GM12878 (cell line): ENCODE measurements at regions not wholly inside any gene's neighbourhood (a gene's known extent, or its start where the extent isn't known, plus 50 kb on each side); places are given as distances from the start of the nearest gene placed in this dataset.

ENCODE experiments used
- ATF2 ChIP-seq: IDR thresholded peaks from 2 replicates; pipeline ENCODE4 v1.6.1; 2012; ENCODE audit warnings: low read length, inconsistent platforms
- CBX3 ChIP-seq: fragments of 200-600 bp; sonication (generic); IDR thresholded peaks from 2 replicates; pipeline ENCODE4 v1.6.1; 2016; ENCODE audit warnings: low read depth, borderline replicate concordance
- CBX5 ChIP-seq: sonication (generic); IDR thresholded peaks from 2 replicates; pipeline ENCODE4 v1.6.1; 2016; ENCODE audit warnings: low read depth, moderate library complexity, mild to moderate bottlenecking, inconsistent platforms
- CTCF ChIP-seq, 3 experiments: IDR thresholded peaks in 2 of 3; conservative IDR thresholded peaks in 1 of 3; 2 replicates each; pipeline ENCODE4 v1.5.1; 2011; ENCODE audit warnings: low read depth in 3 of 3, low read length in 3 of 3, mild to moderate bottlenecking in 3 of 3, control low read depth in 2 of 3, moderate library complexity in 2 of 3, inconsistent platforms in 1 of 3, mixed read lengths in 1 of 3; ENCODE audit not compliant: control insufficient read depth in 2 of 3, insufficient read depth in 1 of 3; ENCODE audit errors: extremely low read depth in 1 of 3
- FOXK2 ChIP-seq: fragments of 450-650 bp; IDR thresholded peaks from 2 replicates; pipeline ENCODE4 v1.6.1; 2017; ENCODE audit warnings: mild to moderate bottlenecking, moderate library complexity
- MEF2A ChIP-seq: IDR thresholded peaks from 2 replicates; pipeline ENCODE4 v1.6.1; 2011; ENCODE audit warnings: low read depth, mild to moderate bottlenecking, low read length, moderate library complexity; ENCODE audit not compliant: insufficient read depth
- MTA3 ChIP-seq: IDR thresholded peaks from 2 replicates; pipeline ENCODE4 v1.6.1; 2012; ENCODE audit warnings: low read length, inconsistent platforms, borderline replicate concordance
- NR2C2 ChIP-seq: IDR thresholded peaks from 2 replicates; pipeline ENCODE4 v1.6.1; 2011; ENCODE audit warnings: borderline replicate concordance, low read depth; ENCODE audit not compliant: control insufficient read depth, insufficient read length
- NRF1 ChIP-seq: conservative IDR thresholded peaks from 2 replicates; pipeline ENCODE4 v1.6.1; 2011; ENCODE audit warnings: mild to moderate bottlenecking, low read depth, low read length, improper control_type of control experiment
- PAX5 ChIP-seq: IDR thresholded peaks from 2 replicates; pipeline ENCODE4 v1.6.1; 2011; ENCODE audit warnings: low read depth, low read length, borderline replicate concordance
- RCOR1 ChIP-seq: conservative IDR thresholded peaks from 2 replicates; pipeline ENCODE4 v1.6.1; 2012; ENCODE audit warnings: low read depth, low read length, improper control_type of control experiment
- REST ChIP-seq: IDR thresholded peaks from 2 replicates; pipeline ENCODE4 v1.6.1; 2012; ENCODE audit warnings: mild to moderate bottlenecking, low read depth, low read length
- SMC3 ChIP-seq: IDR thresholded peaks from 2 replicates; pipeline ENCODE4 v1.6.1; 2011; ENCODE audit warnings: low read length, improper control_type of control experiment, borderline replicate concordance
- SUPT20H ChIP-seq: IDR thresholded peaks from 2 replicates; pipeline ENCODE4 v1.6.1; 2011; ENCODE audit warnings: low read depth, mild to moderate bottlenecking, low read length, moderate library complexity, borderline replicate concordance; ENCODE audit not compliant: control insufficient read depth
- TCF3 ChIP-seq: IDR thresholded peaks from 2 replicates; pipeline ENCODE4 v1.6.1; 2012; ENCODE audit warnings: low read depth, mild to moderate bottlenecking, low read length, borderline replicate concordance; ENCODE audit not compliant: insufficient read depth
- YY1 ChIP-seq: IDR thresholded peaks from 2 replicates; pipeline ENCODE4 v1.6.1; 2011; ENCODE audit warnings: low read depth, mild to moderate bottlenecking, low read length
- ZNF207 ChIP-seq: fragments of 450-650 bp; IDR thresholded peaks from 2 replicates; pipeline ENCODE4 v1.6.1; 2014; ENCODE audit warnings: antibody characterized with exemption, mild to moderate bottlenecking, borderline replicate concordance
- ZNF217 ChIP-seq: fragments of 450-650 bp; IDR thresholded peaks from 2 replicates; pipeline ENCODE4 v1.6.1; 2017; ENCODE audit warnings: antibody characterized with exemption, mild to moderate bottlenecking
- ZNF622 ChIP-seq: fragments of 450-650 bp; IDR thresholded peaks from 2 replicates; pipeline ENCODE4 v1.6.1; 2017; ENCODE audit warnings: mild to moderate bottlenecking, inconsistent platforms
- TF ChIP-seq, protein P1 (sequence below): fragments of 150-350 bp; IDR thresholded peaks from 2 replicates; pipeline ENCODE4 v1.6.1; 2016; ENCODE audit warnings: low read depth, low read length

- TF ChIP-seq, protein P1, sequence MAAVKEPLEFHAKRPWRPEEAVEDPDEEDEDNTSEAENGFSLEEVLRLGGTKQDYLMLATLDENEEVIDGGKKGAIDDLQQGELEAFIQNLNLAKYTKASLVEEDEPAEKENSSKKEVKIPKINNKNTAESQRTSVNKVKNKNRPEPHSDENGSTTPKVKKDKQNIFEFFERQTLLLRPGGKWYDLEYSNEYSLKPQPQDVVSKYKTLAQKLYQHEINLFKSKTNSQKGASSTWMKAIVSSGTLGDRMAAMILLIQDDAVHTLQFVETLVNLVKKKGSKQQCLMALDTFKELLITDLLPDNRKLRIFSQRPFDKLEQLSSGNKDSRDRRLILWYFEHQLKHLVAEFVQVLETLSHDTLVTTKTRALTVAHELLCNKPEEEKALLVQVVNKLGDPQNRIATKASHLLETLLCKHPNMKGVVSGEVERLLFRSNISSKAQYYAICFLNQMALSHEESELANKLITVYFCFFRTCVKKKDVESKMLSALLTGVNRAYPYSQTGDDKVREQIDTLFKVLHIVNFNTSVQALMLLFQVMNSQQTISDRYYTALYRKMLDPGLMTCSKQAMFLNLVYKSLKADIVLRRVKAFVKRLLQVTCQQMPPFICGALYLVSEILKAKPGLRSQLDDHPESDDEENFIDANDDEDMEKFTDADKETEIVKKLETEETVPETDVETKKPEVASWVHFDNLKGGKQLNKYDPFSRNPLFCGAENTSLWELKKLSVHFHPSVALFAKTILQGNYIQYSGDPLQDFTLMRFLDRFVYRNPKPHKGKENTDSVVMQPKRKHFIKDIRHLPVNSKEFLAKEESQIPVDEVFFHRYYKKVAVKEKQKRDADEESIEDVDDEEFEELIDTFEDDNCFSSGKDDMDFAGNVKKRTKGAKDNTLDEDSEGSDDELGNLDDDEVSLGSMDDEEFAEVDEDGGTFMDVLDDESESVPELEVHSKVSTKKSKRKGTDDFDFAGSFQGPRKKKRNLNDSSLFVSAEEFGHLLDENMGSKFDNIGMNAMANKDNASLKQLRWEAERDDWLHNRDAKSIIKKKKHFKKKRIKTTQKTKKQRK, result no peak
- TF ChIP-seq ATF2 (no peak), PAX5 (no peak), NRF1 (no peak), SMC3 (no peak), CBX5 (no peak), MTA3 (no peak), NR2C2 (no peak), RCOR1 (no peak), CTCF (IDR thresholded peaks at IDR 0.05 in 2 of 3, conservative IDR thresholded peaks at IDR 0.05 in 1 of 3; ENCODE audit: control insufficient read depth in 2 of 3, extremely low read depth in 1 of 3, insufficient read depth in 1 of 3, low read depth in 3 of 3, low read length in 3 of 3) (no peak), TCF3 (no peak), FOXK2 (no peak), CBX3 (no peak), ZNF622 (no peak), YY1 (no peak), SUPT20H (no peak), MEF2A (no peak), ZNF217 (no peak), ZNF207 (no peak), REST (no peak)
These were observed 63.5 kb upstream of the FOXN2 start (continued) for GRCh38 chr2:48250943-48251342.
